ENCODE measurements at regions not wholly inside any gene's neighbourhood (a gene's known extent, or its start where the extent isn't known, plus 50 kb on each side); places are given as distances from the start of the nearest gene placed in this dataset.

DNA sequence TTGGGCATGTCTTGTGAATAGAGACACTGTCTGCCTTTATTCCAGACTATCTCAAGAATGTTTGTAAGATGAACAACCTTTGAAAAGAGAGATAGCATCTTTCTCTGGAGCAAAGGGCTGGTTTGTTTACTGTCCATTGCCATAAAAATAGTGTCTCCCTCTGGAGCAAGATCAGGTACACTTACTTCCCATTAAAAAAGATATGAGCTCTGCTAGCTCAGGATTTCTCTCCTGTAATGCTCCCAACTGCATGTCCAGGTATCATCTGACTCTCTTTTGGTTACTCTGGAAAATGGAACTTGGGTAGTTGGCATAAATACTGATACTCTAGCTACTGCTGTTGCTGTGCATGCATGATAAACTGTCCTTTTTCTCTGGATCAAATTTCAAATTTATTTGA lies 381.1 kb downstream of the TFEC start:
- Histone ChIP-seq H3K4me3 (ENCODE audit: low read depth, low read length) (no peak overlapping the region), H3K36me3 (ENCODE audit: control insufficient read depth, insufficient read depth, low read length) (no peaks in the 10 kb centered on the region), H3K27me3 (ENCODE audit: control insufficient read depth, insufficient read depth, low read length) (no peaks in the 10 kb centered on the region)
- DNase-seq (ENCODE audit: low read depth) (no peak), FAIRE-seq (no peak)
- TF ChIP-seq, protein P1, sequence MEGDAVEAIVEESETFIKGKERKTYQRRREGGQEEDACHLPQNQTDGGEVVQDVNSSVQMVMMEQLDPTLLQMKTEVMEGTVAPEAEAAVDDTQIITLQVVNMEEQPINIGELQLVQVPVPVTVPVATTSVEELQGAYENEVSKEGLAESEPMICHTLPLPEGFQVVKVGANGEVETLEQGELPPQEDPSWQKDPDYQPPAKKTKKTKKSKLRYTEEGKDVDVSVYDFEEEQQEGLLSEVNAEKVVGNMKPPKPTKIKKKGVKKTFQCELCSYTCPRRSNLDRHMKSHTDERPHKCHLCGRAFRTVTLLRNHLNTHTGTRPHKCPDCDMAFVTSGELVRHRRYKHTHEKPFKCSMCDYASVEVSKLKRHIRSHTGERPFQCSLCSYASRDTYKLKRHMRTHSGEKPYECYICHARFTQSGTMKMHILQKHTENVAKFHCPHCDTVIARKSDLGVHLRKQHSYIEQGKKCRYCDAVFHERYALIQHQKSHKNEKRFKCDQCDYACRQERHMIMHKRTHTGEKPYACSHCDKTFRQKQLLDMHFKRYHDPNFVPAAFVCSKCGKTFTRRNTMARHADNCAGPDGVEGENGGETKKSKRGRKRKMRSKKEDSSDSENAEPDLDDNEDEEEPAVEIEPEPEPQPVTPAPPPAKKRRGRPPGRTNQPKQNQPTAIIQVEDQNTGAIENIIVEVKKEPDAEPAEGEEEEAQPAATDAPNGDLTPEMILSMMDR (IDR thresholded peaks at IDR 0.05; ENCODE audit: insufficient read depth, low read length, severe bottlenecking) = no peak

DNA sequence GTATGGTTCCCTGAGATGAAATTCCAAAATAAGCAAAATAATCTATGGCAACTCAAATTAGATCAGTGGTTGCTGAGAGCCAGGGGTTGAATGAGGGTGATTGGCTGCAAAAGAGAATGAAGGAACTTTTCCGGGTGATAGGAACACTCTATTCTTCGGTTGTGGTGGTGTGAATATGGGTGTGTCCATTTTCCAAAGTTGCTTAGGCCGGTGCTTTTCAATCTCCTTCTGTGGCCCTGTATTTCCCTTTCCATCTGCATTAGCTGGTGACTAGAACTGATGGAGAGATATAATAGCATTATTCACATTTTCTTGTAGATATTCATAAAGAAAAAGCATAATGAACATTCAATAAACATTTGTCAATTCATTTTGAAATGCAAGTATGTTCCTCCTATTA lies 382.9 kb downstream of the TFEC start:
- Histone ChIP-seq H3K4me3 (ENCODE audit: low read depth, low read length) (no peak overlapping the region), H3K27me3 (ENCODE audit: control insufficient read depth, insufficient read depth, low read length) (no peaks in the 10 kb centered on the region), H3K36me3 (ENCODE audit: control insufficient read depth, insufficient read depth, low read length) (no peaks in the 10 kb centered on the region)
- DNase-seq (ENCODE audit: low read depth) = no peak
- TF ChIP-seq, protein P1 (IDR thresholded peaks at IDR 0.05; ENCODE audit: insufficient read depth, low read length, severe bottlenecking) = no peak
- FAIRE-seq = no peak

DNA sequence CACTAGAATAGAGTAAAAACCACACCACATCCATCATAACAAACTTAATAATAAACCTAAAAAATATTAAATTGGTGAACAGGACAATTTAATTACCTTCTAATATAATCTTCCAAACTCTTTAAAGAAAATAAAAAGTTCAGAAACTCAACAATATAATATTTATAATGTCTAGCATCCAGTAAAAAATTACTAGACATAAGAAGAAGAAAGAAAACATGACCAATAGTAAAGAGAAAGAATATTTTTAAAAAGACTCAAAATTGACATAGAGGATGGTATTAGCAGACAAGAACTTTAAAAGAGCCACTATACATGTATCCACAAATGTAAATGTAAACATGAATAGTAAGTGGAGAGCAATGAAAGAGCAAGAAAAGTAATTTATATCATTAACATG lies 388.4 kb downstream of the TFEC start:
- no peaks in the 10 kb centered on the region for H3K36me3 ChIP-seq (ENCODE audit: control insufficient read depth, insufficient read depth, low read length)
- TF ChIP-seq, protein P1 (IDR thresholded peaks at IDR 0.05; ENCODE audit: insufficient read depth, low read length, severe bottlenecking) = no peak
- no peak overlapping the region for H3K4me3 ChIP-seq (ENCODE audit: low read depth, low read length)
- DNase-seq (ENCODE audit: low read depth) = no peak
- no peaks in the 10 kb centered on the region for H3K27me3 ChIP-seq (ENCODE audit: control insufficient read depth, insufficient read depth, low read length)
- FAIRE-seq = no peak

DNA sequence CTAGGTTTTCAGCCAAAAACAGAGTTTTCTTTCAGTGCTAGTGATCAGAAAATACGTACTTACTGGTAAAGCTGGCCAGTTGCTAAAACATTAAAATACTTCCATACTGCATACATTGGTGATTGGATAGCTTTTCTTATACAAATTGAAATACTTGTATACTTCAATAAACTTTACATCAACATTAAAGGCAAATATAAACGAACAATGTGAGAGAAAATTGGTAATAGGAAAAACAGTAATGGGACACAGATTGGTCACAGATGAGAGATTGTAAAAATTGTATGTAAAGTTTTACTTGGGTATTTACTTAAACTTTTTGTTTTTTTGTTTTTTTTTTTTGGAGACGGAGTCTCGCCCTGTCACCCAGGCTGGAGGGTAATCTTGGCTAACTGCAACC lies 391.7 kb downstream of the TFEC start:
- FAIRE-seq (no peak), DNase-seq (ENCODE audit: low read depth) (no peak)
- Histone ChIP-seq H3K27me3 (ENCODE audit: control insufficient read depth, insufficient read depth, low read length) (no peaks in the 10 kb centered on the region), H3K36me3 (ENCODE audit: control insufficient read depth, insufficient read depth, low read length) (no peaks in the 10 kb centered on the region), H3K4me3 (ENCODE audit: low read depth, low read length) (no peak overlapping the region)
- TF ChIP-seq, protein P1 (IDR thresholded peaks at IDR 0.05; ENCODE audit: insufficient read depth, low read length, severe bottlenecking) = no peak

DNA sequence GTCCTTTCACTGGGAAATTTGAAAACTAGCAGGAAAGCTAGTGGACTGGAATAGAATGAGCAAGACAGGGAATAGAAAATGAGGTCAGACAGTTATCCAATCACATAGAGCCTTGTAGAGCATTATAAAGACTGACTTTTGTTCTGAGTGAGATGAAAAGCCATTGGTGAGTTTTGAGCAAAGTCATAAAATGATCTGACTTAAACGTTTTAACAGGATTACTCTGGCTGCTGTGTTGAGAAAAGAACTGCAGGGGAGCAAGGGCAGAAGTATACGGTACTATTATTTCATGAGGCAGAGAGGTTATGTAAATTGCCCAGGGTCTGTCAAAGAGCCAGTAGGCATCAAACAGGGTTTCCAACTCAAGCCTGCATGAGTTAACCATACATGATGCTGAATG lies 393.4 kb downstream of the TFEC start:
- TF ChIP-seq, protein P1 (IDR thresholded peaks at IDR 0.05; ENCODE audit: insufficient read depth, low read length, severe bottlenecking) = no peak
- no peaks in the 10 kb centered on the region for H3K27me3 ChIP-seq (ENCODE audit: control insufficient read depth, insufficient read depth, low read length)
- DNase-seq (ENCODE audit: low read depth) (no peak), FAIRE-seq (no peak)
- no peaks in the 10 kb centered on the region for H3K36me3 ChIP-seq (ENCODE audit: control insufficient read depth, insufficient read depth, low read length)
- H3K4me3 ChIP-seq (ENCODE audit: low read depth, low read length) = no peak overlapping the region

DNA sequence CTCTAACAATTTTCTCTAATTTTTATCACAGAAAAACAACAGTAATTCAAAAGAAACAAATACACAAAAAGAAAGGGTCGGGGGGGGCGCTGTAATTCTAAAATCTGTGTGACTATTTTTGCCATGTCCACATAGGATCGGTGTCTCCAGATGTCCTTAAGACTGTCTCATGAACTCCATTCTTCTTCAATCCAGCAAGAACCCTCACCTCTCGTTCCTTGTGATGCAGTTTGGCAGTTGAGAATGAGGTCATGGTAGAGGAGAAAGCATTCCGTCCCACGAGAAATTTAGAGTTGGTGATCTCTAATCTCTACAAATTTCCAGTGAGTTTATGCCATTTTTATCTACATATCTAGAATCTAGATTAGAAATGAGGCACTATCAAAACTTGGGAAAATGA lies 394.7 kb downstream of the TFEC start:
- Histone ChIP-seq H3K27me3 (ENCODE audit: control insufficient read depth, insufficient read depth, low read length) (no peaks in the 10 kb centered on the region), H3K36me3 (ENCODE audit: control insufficient read depth, insufficient read depth, low read length) (no peaks in the 10 kb centered on the region), H3K4me3 (ENCODE audit: low read depth, low read length) (no peak overlapping the region)
- FAIRE-seq (no peak), DNase-seq (ENCODE audit: low read depth) (no peak)
- TF ChIP-seq, protein P1 (IDR thresholded peaks at IDR 0.05; ENCODE audit: insufficient read depth, low read length, severe bottlenecking) = no peak
